GM12891 (cell line): ENCODE measurements at regions not wholly inside any gene's neighbourhood (a gene's known extent, or its start where the extent isn't known, plus 50 kb on each side); places are given as distances from the start of the nearest gene placed in this dataset.

Source experiments
- DNase-seq: peaks from one replicate; pipeline ENCODE4 v3.0.0; 2011; ENCODE audit warnings: low spot score; ENCODE audit not compliant: insufficient read length
- FAIRE-seq: peaks from 2 replicates; lab custom pipeline; 2011; peaks lifted over from hg19 to GRCh38; lab: Jason Lieb, UNC
- PAX5 ChIP-seq: IDR thresholded peaks from 2 replicates; pipeline ENCODE4 v1.6.1; 2011; ENCODE audit warnings: low read length, moderate library complexity, mild to moderate bottlenecking; ENCODE audit not compliant: insufficient read depth, severe bottlenecking
- POLR2A ChIP-seq: IDR thresholded peaks from 2 replicates; pipeline ENCODE4 v1.6.1; 2011; ENCODE audit warnings: low read depth, low read length, control low read depth
- POLR2AphosphoS5 ChIP-seq: IDR thresholded peaks from 2 replicates; pipeline ENCODE4 v1.6.1; 2011; ENCODE audit warnings: low read depth, low read length, control low read depth
- POU2F2 ChIP-seq: IDR thresholded peaks from 2 replicates; pipeline ENCODE4 v1.6.1; 2011; ENCODE audit warnings: low read depth, mild to moderate bottlenecking, control low read depth, low read length, moderate library complexity
- SPI1 ChIP-seq: IDR thresholded peaks from 2 replicates; pipeline ENCODE4 v1.6.1; 2011; ENCODE audit warnings: low read depth, low read length, control low read depth
- TAF1 ChIP-seq: IDR thresholded peaks from 2 replicates; pipeline ENCODE4 v1.6.1; 2011; ENCODE audit warnings: low read depth, low read length, control low read depth

DNA sequence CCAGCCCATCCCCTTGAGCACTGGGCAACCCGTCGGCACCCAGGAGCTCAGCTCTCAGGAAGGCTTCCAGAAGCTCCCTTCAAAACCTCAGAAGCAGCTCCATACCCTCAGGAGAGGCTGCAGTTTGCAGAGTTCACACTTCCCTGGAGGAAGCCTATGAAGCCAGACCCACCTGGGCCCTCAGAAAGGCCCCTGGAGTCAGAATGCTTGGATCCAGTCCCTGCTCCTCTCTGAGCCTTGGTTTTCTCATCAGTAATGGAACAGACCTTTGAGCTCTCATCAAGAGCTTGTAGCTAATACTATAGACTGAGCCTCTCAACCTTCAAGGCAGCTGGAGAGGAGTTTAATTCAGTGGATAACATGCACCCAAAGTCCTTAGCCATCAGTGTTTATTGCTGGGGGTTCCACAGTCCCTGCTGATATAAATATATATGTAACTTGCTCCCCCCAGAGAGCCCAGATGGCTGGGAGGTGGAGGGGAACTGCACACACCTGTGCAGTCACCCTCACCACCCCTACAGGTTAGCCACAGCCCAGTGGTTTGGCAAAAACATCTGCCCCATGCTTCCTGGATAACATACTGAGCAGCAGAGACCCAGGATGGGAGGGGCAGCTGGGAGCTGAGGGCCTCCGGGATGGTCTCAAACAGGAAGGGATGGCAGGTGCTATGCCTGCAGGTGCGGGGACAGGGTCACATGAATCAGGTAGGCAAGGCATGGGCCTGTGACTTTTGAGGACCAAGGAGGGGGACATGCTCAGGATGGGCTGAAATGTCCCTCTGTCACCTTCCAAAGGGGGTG lies 120.1 kb downstream of the SNX5 start:
- DNase-seq (no peak), FAIRE-seq (peak; percentile 26)
- TF ChIP-seq POLR2A (no peak), PAX5 (no peak), POLR2AphosphoS5 (no peak), POU2F2 (no peak), TAF1 (no peak), SPI1 (no peak)

DNA sequence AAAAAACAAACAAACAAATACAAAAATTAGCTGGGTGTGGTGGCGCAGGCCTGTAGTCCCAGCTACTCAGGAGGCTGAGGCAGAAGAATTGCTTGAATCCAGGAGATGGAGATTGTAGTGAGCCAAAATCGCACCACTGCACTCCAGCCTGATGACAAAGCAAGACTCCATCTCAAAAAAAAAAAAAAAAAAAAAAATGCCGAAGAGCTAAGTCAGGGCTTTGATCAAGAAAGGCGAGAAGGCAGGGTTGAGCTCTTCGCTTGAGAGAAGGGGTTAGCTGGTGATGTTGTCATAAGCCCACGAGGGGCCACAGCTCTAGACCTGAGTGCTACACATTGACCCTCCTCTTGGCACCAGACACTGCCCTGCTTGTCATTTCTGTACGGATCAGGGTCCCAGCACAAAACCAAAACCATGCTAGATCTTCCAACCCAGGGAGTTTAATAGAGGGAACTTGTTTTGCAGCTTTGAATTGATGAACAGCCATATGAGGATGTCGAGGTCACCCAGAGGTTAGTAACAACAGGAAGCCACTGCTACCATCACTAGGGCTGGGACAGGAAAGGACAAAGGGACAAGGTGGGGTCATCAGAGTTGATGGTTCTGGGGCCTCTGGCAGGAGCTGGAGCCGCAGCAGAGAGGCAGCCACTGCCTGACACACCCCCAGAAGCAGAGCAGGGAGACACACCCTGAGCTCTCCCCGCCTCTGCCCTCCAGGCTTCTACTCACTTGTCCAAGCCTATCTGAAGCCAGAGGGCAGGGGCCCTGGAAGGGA lies 122.7 kb downstream of the SNX5 start:
- DNase-seq (no peak), FAIRE-seq (peak; percentile 69)

GRCh38 chr20:17844549-17845298 lies 123.9 kb downstream of the SNX5 start:
- FAIRE-seq (no peak), DNase-seq (no peak)
- TF ChIP-seq POLR2A (no peak), POU2F2 (no peak)

More for the DNA sequence above, 122.7 kb downstream of the SNX5 start:
- TF ChIP-seq POLR2AphosphoS5: no peak
- no peak for TF ChIP-seq TAF1
- TF ChIP-seq POLR2A: no peak
- no peak for TF ChIP-seq SPI1
- TF ChIP-seq POU2F2: no peak
- no peak for TF ChIP-seq PAX5

DNA sequence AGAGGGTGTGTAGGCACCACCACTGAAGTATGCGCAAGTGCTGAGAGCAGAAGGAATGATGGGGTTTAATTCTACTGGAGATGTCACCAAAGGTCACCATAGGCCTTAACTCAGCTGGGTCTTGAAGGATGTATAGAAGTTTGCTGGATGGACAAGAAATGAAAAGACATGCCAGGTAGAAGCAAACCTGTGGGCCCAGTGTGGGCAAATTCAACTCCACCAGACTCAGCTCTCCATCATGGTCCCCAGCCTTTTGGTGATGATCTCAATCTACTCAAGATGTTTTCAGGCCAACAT lies 124.5 kb downstream of the SNX5 start:
- FAIRE-seq: no peak
- no peak for TF ChIP-seq SPI1
- no peak for TF ChIP-seq TAF1
- no peak for TF ChIP-seq POU2F2
- no peak for TF ChIP-seq POLR2A
- TF ChIP-seq POLR2AphosphoS5: no peak
- TF ChIP-seq PAX5: no peak
- DNase-seq: no peak

DNA sequence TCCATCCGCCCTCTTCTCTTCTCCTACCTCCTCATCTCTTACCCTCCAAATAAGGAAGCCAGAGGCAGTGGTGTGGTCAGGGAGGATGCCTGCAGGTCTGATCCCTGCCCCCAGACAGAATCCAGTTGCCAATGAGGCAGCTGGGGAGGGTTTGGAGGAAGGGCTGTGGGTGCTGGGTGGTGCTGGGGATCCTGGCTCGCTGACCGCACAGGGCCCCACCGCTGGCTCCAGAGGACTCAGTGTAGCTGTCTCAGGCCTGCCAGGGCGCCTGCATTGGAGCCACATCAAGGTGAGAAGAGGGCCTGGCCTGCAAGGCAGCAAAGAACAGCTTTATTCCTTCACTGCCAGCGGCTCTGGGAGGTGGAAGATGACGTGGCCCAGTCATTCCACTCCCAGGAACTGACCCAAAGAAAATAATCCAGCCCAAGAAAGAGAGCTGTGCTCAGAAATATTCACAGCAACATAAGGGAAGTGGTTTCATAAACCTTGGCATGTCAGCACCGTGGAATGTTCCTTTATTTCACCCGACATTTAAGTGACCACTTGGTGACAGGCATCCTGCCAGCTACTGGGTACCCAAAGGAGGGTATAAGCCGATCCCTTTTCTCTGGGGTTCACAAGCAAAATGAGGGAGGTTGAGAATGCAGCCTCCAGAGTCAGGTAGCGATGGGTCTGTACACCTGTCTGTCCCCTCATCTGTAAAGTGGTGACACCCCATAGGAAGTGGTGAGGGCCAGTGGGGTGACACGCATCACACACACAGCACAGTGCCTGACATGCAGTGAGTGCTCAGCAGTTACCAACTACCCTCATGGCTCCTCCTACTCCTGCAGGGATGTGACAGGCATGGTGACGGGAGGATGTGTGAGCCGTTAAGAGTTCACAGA lies 125.1 kb downstream of the SNX5 start:
- FAIRE-seq (peak; percentile 90), DNase-seq (no peak)
- TF ChIP-seq POU2F2 (no peak), PAX5 (no peak), TAF1 (no peak), POLR2AphosphoS5 (no peak), SPI1 (no peak), POLR2A (no peak)

DNA sequence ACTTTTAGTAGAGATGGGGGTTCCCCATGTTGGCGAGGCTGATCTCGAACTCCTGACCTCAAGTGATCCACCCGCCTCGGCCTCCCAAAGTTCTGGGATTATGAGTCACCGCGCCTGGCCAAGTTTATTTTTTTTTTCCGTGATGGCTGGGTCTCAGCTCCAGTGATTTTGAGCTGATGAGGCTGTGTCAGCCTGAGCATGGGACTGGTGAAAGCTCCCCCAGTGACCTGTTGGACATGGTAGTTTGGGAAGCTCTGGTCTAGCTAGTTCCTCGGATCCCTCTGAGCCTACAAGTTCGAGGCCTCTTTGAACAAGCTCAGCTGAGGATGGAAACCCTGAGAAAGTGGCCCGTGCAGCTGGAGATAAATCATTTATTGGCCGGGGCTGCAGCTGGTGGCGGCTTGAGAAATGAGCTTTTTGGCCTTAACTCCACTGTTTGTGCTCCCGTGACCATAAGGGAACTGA lies 126.8 kb downstream of the SNX5 start:
- no peak for TF ChIP-seq POLR2AphosphoS5
- TF ChIP-seq POLR2A: no peak
- TF ChIP-seq TAF1: no peak
- TF ChIP-seq POU2F2: no peak
- no peak for TF ChIP-seq PAX5
- no peak for TF ChIP-seq SPI1
- FAIRE-seq (no peak), DNase-seq (no peak)

DNA sequence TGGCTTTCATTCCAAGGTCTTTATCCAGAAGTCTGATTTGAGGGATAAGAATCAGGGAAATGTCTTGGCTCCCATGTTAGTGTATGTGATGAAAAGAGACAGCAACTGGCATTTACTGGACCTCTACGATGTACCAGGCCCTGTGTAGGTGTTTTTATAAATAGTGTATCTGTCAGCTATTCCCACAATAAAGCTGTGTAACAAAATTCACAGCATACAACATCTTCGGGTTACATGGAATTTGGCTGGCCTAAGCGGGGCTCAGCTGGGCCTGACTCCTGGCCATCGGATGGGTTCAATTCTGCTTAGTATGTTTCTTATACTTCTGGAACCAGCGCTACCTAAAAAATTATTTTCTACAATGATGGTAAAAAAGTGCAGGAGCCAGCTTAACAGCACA lies 128.2 kb downstream of the SNX5 start:
- TF ChIP-seq SPI1 (no peak), POLR2AphosphoS5 (no peak), TAF1 (no peak), POU2F2 (no peak), PAX5 (no peak), POLR2A (no peak)
- FAIRE-seq: no peak
- no peak for DNase-seq

GRCh38 chr20:17838921-17839320 lies 129.7 kb downstream of the SNX5 start:
- DNase-seq: no peak
- no peak for TF ChIP-seq SPI1
- no peak for TF ChIP-seq TAF1
- no peak for TF ChIP-seq POLR2AphosphoS5
- no peak for TF ChIP-seq PAX5
- no peak for TF ChIP-seq POLR2A
- TF ChIP-seq POU2F2: no peak
- no peak for FAIRE-seq

- DNase-seq: no peak
- TF ChIP-seq POLR2AphosphoS5 (no peak), TAF1 (no peak), POLR2A (no peak), POU2F2 (no peak), SPI1 (no peak), PAX5 (no peak)
- no peak for FAIRE-seq
These were observed 131.4 kb downstream of the SNX5 start for GRCh38 chr20:17837179-17837578.
